ENCODE measurements at regions not wholly inside any gene's neighbourhood (a gene's known extent, or its start where the extent isn't known, plus 50 kb on each side); places are given as distances from the start of the nearest gene placed in this dataset.

DNA sequence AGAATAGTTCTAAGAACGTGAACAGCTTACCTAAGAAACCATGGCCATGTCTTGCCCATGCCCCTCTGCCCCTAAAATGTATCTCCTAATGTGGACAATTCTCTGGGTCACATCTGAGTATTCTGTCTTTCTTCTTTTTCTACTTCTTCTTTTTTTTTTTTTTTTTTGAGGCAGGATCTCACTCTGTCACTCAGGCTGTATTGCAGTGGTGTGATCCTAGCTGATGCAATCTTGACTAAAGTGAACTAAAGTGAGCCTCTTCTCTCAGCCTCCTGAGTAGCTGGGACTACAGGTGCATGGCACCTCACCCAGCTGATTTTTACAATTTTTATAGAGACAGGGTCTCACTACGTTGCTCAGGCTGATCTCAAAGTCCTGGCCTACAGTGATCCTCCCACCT is 204.8 kb upstream of the ZPLD1 start:
- TF ChIP-seq POLR2A (IDR thresholded peaks at IDR 0.05) = no peak
- TF ChIP-seq, protein P1, sequence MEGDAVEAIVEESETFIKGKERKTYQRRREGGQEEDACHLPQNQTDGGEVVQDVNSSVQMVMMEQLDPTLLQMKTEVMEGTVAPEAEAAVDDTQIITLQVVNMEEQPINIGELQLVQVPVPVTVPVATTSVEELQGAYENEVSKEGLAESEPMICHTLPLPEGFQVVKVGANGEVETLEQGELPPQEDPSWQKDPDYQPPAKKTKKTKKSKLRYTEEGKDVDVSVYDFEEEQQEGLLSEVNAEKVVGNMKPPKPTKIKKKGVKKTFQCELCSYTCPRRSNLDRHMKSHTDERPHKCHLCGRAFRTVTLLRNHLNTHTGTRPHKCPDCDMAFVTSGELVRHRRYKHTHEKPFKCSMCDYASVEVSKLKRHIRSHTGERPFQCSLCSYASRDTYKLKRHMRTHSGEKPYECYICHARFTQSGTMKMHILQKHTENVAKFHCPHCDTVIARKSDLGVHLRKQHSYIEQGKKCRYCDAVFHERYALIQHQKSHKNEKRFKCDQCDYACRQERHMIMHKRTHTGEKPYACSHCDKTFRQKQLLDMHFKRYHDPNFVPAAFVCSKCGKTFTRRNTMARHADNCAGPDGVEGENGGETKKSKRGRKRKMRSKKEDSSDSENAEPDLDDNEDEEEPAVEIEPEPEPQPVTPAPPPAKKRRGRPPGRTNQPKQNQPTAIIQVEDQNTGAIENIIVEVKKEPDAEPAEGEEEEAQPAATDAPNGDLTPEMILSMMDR (IDR thresholded peaks at IDR 0.05) = no peak
- WGBS, 2 donors = 78 to 94% methylated on average over 2 of the region's 2 CpGs
- intact Hi-C loops (cut with DNase I; ENCODE audit: low total_unique reads) = loop anchor here (5.0 kb wide), 1 partner anchor 302 kb away; no protein-coding TSS in a partner anchor
- Histone ChIP-seq H3K27me3 (no peaks in the 10 kb centered on the region), H3K4me3 (no peak overlapping the region), H3K4me1 (peaks cover 4% of the 10 kb centered on the region), H3K9me3 (no peaks in the 10 kb centered on the region), H3K27ac (no peak overlapping the region), H3K36me3 (ENCODE audit: low read depth, missing control alignments) (no peaks in the 10 kb centered on the region)
- DNase-seq = no peak

GRCh38 chr3:102233881-102234280 is 200.9 kb upstream of the ZPLD1 start:
- Histone ChIP-seq H3K4me1 (peaks cover 4% of the 10 kb centered on the region), H3K27ac (no peak overlapping the region), H3K27me3 (no peaks in the 10 kb centered on the region), H3K36me3 (ENCODE audit: low read depth, missing control alignments) (no peaks in the 10 kb centered on the region), H3K9me3 (no peaks in the 10 kb centered on the region), H3K4me3 (no peak overlapping the region)
- TF ChIP-seq, protein P1 (IDR thresholded peaks at IDR 0.05) = no peak
- no peak for TF ChIP-seq POLR2A (IDR thresholded peaks at IDR 0.05)
- intact Hi-C loops (cut with DNase I; ENCODE audit: low total_unique reads) = loop anchor here (5.0 kb wide), 1 partner anchor 298 kb away; no protein-coding TSS in a partner anchor
- WGBS, 2 donors = 77 to 83% methylated on average over 1 of the region's 1 CpG
- DNase-seq = no peak

- no peak overlapping the region for H3K27ac ChIP-seq
- H3K36me3 ChIP-seq (ENCODE audit: low read depth, missing control alignments) = no peaks in the 10 kb centered on the region
- H3K27me3 ChIP-seq = no peaks in the 10 kb centered on the region
- no peaks in the 10 kb centered on the region for H3K9me3 ChIP-seq
- H3K4me3 ChIP-seq = no peak overlapping the region
- H3K4me1 ChIP-seq = no peaks in the 10 kb centered on the region
- intact Hi-C loops (cut with DNase I; ENCODE audit: low total_unique reads) = no loop called here
- WGBS, 2 donors = 42 to 58% methylated on average over 5 of the region's 5 CpGs
- no peak for TF ChIP-seq POLR2A (IDR thresholded peaks at IDR 0.05)
- TF ChIP-seq, protein P1 (IDR thresholded peaks at IDR 0.05) = peak in 2 of 3 experiments; percentile 19 to 52
- peak; percentile 28 for DNase-seq
Observed at GRCh38 chr3:102235679-102236078, 199.1 kb upstream of the ZPLD1 start.

GRCh38 chr3:102237181-102237580 is 197.6 kb upstream of the ZPLD1 start:
- no peak overlapping the region for H3K4me3 ChIP-seq
- H3K36me3 ChIP-seq (ENCODE audit: low read depth, missing control alignments) = no peaks in the 10 kb centered on the region
- WGBS, 2 donors = 90 to 95% methylated on average over 3 of the region's 3 CpGs
- intact Hi-C loops (cut with DNase I; ENCODE audit: low total_unique reads) = no loop called here
- H3K9me3 ChIP-seq = no peaks in the 10 kb centered on the region
- no peaks in the 10 kb centered on the region for H3K4me1 ChIP-seq
- DNase-seq = no peak
- TF ChIP-seq, protein P1 (IDR thresholded peaks at IDR 0.05) = no peak
- no peak for TF ChIP-seq POLR2A (IDR thresholded peaks at IDR 0.05)
- no peak overlapping the region for H3K27ac ChIP-seq
- no peaks in the 10 kb centered on the region for H3K27me3 ChIP-seq

DNA sequence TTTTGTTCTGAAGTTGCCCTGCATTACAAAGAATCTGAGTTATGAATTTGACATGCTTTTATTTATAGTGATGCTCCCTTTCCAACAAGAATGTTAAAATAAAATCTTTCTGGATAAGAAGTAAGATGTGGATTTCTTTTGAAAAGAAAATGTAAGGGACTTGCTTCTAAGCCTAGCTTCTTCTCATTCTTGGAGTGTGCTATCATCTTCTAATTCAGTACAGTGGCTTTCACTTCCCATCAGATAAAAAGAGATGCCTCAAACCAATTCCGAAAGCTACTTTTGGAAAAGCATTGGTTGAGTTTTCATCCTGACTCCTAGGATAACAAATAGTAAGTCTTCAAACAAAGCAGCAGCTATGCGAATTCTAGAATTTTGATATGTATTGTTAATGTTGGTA is 197.0 kb upstream of the ZPLD1 start:
- TF ChIP-seq, protein P1 (IDR thresholded peaks at IDR 0.05) = no peak
- no peak for TF ChIP-seq POLR2A (IDR thresholded peaks at IDR 0.05)
- WGBS, 2 donors = 63 to 64% methylated on average over 2 of the region's 2 CpGs
- Histone ChIP-seq H3K4me1 (no peaks in the 10 kb centered on the region), H3K27me3 (no peaks in the 10 kb centered on the region), H3K36me3 (ENCODE audit: low read depth, missing control alignments) (no peaks in the 10 kb centered on the region), H3K9me3 (no peaks in the 10 kb centered on the region), H3K27ac (no peak overlapping the region), H3K4me3 (no peak overlapping the region)
- intact Hi-C loops (cut with DNase I; ENCODE audit: low total_unique reads) = no loop called here
- no peak for DNase-seq
